Natural killer cell (primary cell): ENCODE measurements at regions not wholly inside any gene's neighbourhood (a gene's known extent, or its start where the extent isn't known, plus 50 kb on each side); places are given as distances from the start of the nearest gene placed in this dataset.

Experiments used
- ATAC-seq, 3 donors: fragments of 150-1000 bp in 2 of 3; fragments of 200-7000 bp in 1 of 3; cut with Tn5 transposase; 1 replicate in 1 of 3; 2 replicates in 2 of 3; pipeline ENCODE4 v1.10.0; 2021; ENCODE audit warnings: mild to moderate bottlenecking in 2 of 3, moderate library complexity in 2 of 3
- DNase-seq, 2 donors: peaks; one replicate each; pipeline versions ENCODE4 v3.0.0 to v3.0.0-alpha.2; 2013 to 2021; ENCODE audit warnings: mixed read lengths in 1 of 2
- H3K27ac ChIP-seq: one replicate; pipeline ENCODE4 v1.5.1; 2013; ENCODE audit warnings: mild to moderate bottlenecking, low read length
- H3K27me3 ChIP-seq: one replicate; pipeline ENCODE4 v1.6.1; 2013; ENCODE audit warnings: low read length; ENCODE audit not compliant: control insufficient read depth, insufficient read depth
- H3K36me3 ChIP-seq: one replicate; pipeline ENCODE4 v1.6.1; 2013; ENCODE audit warnings: low read length; ENCODE audit not compliant: control insufficient read depth, insufficient read depth
- H3K4me1 ChIP-seq: one replicate; pipeline ENCODE4 v1.6.1; 2013; ENCODE audit warnings: low read length; ENCODE audit not compliant: control insufficient read depth, insufficient read depth
- H3K4me3 ChIP-seq: one replicate; pipeline ENCODE4 v1.5.1; 2013; ENCODE audit warnings: low read length
- H3K9me3 ChIP-seq: one replicate; pipeline ENCODE4 v1.6.1; 2013; ENCODE audit warnings: low read length; ENCODE audit not compliant: control insufficient read depth, insufficient read depth
- H3K27ac Mint-ChIP-seq, 2 donors: one replicate each; pipeline ENCODE4 v1.8.0; 2022; ENCODE audit warnings: mild to moderate bottlenecking in 2 of 2, mixed read lengths in 2 of 2, moderate library complexity in 1 of 2
- H3K27me3 Mint-ChIP-seq, 2 donors: one replicate each; pipeline ENCODE4 v1.8.0; 2022; ENCODE audit warnings: low read depth in 2 of 2, mixed read lengths in 2 of 2
- H3K36me3 Mint-ChIP-seq: one replicate; pipeline ENCODE4 v1.8.0; 2022; ENCODE audit warnings: mixed read lengths
- H3K4me1 Mint-ChIP-seq, 2 donors: one replicate each; pipeline ENCODE4 v1.8.0; 2022; ENCODE audit warnings: mixed read lengths in 2 of 2
- H3K4me3 Mint-ChIP-seq: one replicate; pipeline ENCODE4 v1.8.0; 2022; ENCODE audit warnings: mild to moderate bottlenecking, moderate library complexity, mixed read lengths
- H3K9me3 Mint-ChIP-seq, 2 donors: one replicate each; pipeline ENCODE4 v1.8.0; 2022; ENCODE audit warnings: mixed read lengths in 2 of 2
- CTCF ChIP-seq: fragments of 200-600 bp; IDR thresholded peaks from one replicate; pipeline ENCODE4 v1.8.0; 2022; ENCODE audit warnings: antibody characterized with exemption
- WGBS: methylation state at CpG from one replicate; pipeline ENCODE4 v1.1.7; 2013; ENCODE audit warnings: missing lambda C conversion rate; ENCODE audit not compliant: insufficient coverage; 5-methylcytosine and 5-hydroxymethylcytosine counted together
- intact Hi-C: fragments of 100-400 bp; cut with micrococcal nuclease; formaldehyde crosslinking; loops from one replicate; pipeline ENCODE4 v1.14.2; 2022

GRCh38 chr5:12316812-12317211 lies 412.6 kb upstream of the CTNND2 start:
- H3K4me1 Mint-ChIP-seq: no peaks in the 10 kb centered on the region
- intact Hi-C loops: no loop called here
- H3K9me3 ChIP-seq: peaks cover 6% of the 10 kb centered on the region
- no peak overlapping the region for H3K27ac ChIP-seq
- no peak overlapping the region for H3K4me3 Mint-ChIP-seq
- WGBS: 39% methylated on average over 1 of the region's 1 CpG
- no peaks in the 10 kb centered on the region for H3K36me3 ChIP-seq
- no peak overlapping the region for H3K27ac Mint-ChIP-seq
- ATAC-seq (no peak), DNase-seq (no peak)
- H3K27me3 ChIP-seq: no peaks in the 10 kb centered on the region
- H3K4me3 ChIP-seq: no peak overlapping the region
- H3K27me3 Mint-ChIP-seq: no peaks in the 10 kb centered on the region
- H3K9me3 Mint-ChIP-seq: peaks cover 6 to 9% of the 10 kb centered on the region in 2 donors
- H3K4me1 ChIP-seq: no peaks in the 10 kb centered on the region
- TF ChIP-seq CTCF: no peak
- H3K36me3 Mint-ChIP-seq: peaks cover 4% of the 10 kb centered on the region

- H3K27me3 ChIP-seq: no peaks in the 10 kb centered on the region
- H3K9me3 ChIP-seq: peaks cover 2% of the 10 kb centered on the region
- H3K36me3 ChIP-seq: no peaks in the 10 kb centered on the region
- no peaks in the 10 kb centered on the region for H3K4me1 ChIP-seq
- H3K27ac ChIP-seq: no peak overlapping the region
- H3K36me3 Mint-ChIP-seq: no peaks in the 10 kb centered on the region
- TF ChIP-seq CTCF: no peak
- H3K27me3 Mint-ChIP-seq: no peaks in the 10 kb centered on the region
- peaks cover 6 to 7% of the 10 kb centered on the region in 2 donors for H3K9me3 Mint-ChIP-seq
- intact Hi-C loops: no loop called here
- H3K4me3 Mint-ChIP-seq: no peak overlapping the region
- no peaks in the 10 kb centered on the region for H3K4me1 Mint-ChIP-seq
- ATAC-seq (no peak), DNase-seq (no peak)
- no CpG with 5 or more reads among the region's 1 CpG for WGBS
- H3K27ac Mint-ChIP-seq: no peak overlapping the region
- no peak overlapping the region for H3K4me3 ChIP-seq
Observed at GRCh38 chr5:12315461-12315860, 411.2 kb upstream of the CTNND2 start.

GRCh38 chr5:12313602-12314001 lies 409.4 kb upstream of the CTNND2 start:
- no peaks in the 10 kb centered on the region for H3K9me3 ChIP-seq
- Mint-ChIP-seq H3K9me3 (peaks cover 6 to 9% of the 10 kb centered on the region in 2 donors), H3K36me3 (no peaks in the 10 kb centered on the region), H3K27ac (no peak overlapping the region), H3K4me1 (no peaks in the 10 kb centered on the region), H3K4me3 (no peak overlapping the region), H3K27me3 (no peaks in the 10 kb centered on the region)
- DNase-seq: no peak
- H3K27ac ChIP-seq: no peak overlapping the region
- 89% methylated on average over 1 of the region's 2 CpGs for WGBS
- H3K36me3 ChIP-seq: no peaks in the 10 kb centered on the region
- H3K27me3 ChIP-seq: no peaks in the 10 kb centered on the region
- no peak for TF ChIP-seq CTCF
- H3K4me1 ChIP-seq: no peaks in the 10 kb centered on the region
- no peak overlapping the region for H3K4me3 ChIP-seq
- ATAC-seq: no peak
- intact Hi-C loops: no loop called here

- no peak overlapping the region for H3K27ac Mint-ChIP-seq
- no peaks in the 10 kb centered on the region for H3K4me1 Mint-ChIP-seq
- Histone ChIP-seq H3K4me1 (no peaks in the 10 kb centered on the region), H3K36me3 (no peaks in the 10 kb centered on the region), H3K27ac (no peak overlapping the region), H3K9me3 (no peaks in the 10 kb centered on the region), H3K27me3 (no peaks in the 10 kb centered on the region), H3K4me3 (no peak overlapping the region)
- H3K4me3 Mint-ChIP-seq: no peak overlapping the region
- H3K9me3 Mint-ChIP-seq: peaks cover 5 to 9% of the 10 kb centered on the region in 2 donors
- ATAC-seq (no peak), DNase-seq (no peak)
- no peaks in the 10 kb centered on the region for H3K36me3 Mint-ChIP-seq
- no peaks in the 10 kb centered on the region for H3K27me3 Mint-ChIP-seq
- intact Hi-C loops: no loop called here
- WGBS: 85% methylated on average over 4 of the region's 5 CpGs
- no peak for TF ChIP-seq CTCF
Observed at GRCh38 chr5:12312343-12312742, 408.1 kb upstream of the CTNND2 start.
